Kidney epithelial cell (primary cell): ENCODE measurements at regions not wholly inside any gene's neighbourhood (a gene's known extent, or its start where the extent isn't known, plus 50 kb on each side); places are given as distances from the start of the nearest gene placed in this dataset.

Source experiments
- DNase-seq: peaks from one replicate; pipeline ENCODE4 v3.0.0-alpha.2; 2010; ENCODE audit warnings: low read depth
- H3K27me3 ChIP-seq: 2 replicates; pipeline ENCODE4 v1.6.0; 2011; ENCODE audit warnings: low read length; ENCODE audit not compliant: control insufficient read depth, insufficient read depth
- H3K36me3 ChIP-seq: 2 replicates; pipeline ENCODE4 v1.5.1; 2011; ENCODE audit warnings: low read length; ENCODE audit not compliant: control insufficient read depth, insufficient read depth
- H3K4me3 ChIP-seq: 2 replicates; pipeline ENCODE4 v1.5.1; 2011; ENCODE audit warnings: low read depth, mild to moderate bottlenecking, control low read depth, low read length
- CTCF ChIP-seq: IDR thresholded peaks from 2 replicates; pipeline ENCODE4 v1.5.1; 2011; ENCODE audit warnings: mild to moderate bottlenecking, moderate library complexity, low read length, control low read depth, inconsistent platforms; ENCODE audit not compliant: insufficient read depth, poor library complexity, severe bottlenecking

GRCh38 chr6:167674486-167674885 lies 152.2 kb upstream of the AFDN start:
- TF ChIP-seq CTCF = no peak
- DNase-seq = no peak
- H3K4me3 ChIP-seq = no peak overlapping the region
- no peaks in the 10 kb centered on the region for H3K36me3 ChIP-seq
- H3K27me3 ChIP-seq = peaks cover 37% of the 10 kb centered on the region

- Histone ChIP-seq H3K36me3 (no peaks in the 10 kb centered on the region), H3K4me3 (no peak overlapping the region), H3K27me3 (peaks cover 33% of the 10 kb centered on the region)
- no peak for DNase-seq
- TF ChIP-seq CTCF = no peak
Observed at GRCh38 chr6:167676000-167676665, 150.6 kb upstream of the AFDN start.

GRCh38 chr6:167676666-167677421 lies 149.9 kb upstream of the AFDN start:
- DNase-seq = no peak
- Histone ChIP-seq H3K36me3 (no peaks in the 10 kb centered on the region), H3K4me3 (no peak overlapping the region), H3K27me3 (peaks cover 34% of the 10 kb centered on the region)
- TF ChIP-seq CTCF = no peak

GRCh38 chr6:167677422-167677789 lies 149.3 kb upstream of the AFDN start:
- DNase-seq = no peak
- Histone ChIP-seq H3K36me3 (no peaks in the 10 kb centered on the region), H3K27me3 (peaks cover 34% of the 10 kb centered on the region), H3K4me3 (no peak overlapping the region)
- no peak for TF ChIP-seq CTCF

GRCh38 chr6:167678102-167679101 lies 148.3 kb upstream of the AFDN start:
- Histone ChIP-seq H3K36me3 (no peaks in the 10 kb centered on the region), H3K27me3 (peaks cover 34% of the 10 kb centered on the region), H3K4me3 (peak overlapping the region; percentile 25)
- no peak for DNase-seq
- no peak for TF ChIP-seq CTCF
